ENCODE measurements at regions not wholly inside any gene's neighbourhood (a gene's known extent, or its start where the extent isn't known, plus 50 kb on each side); places are given as distances from the start of the nearest gene placed in this dataset.
A peak's percentile ranks its signal among the peaks of the same experiment; 100 is the strongest.
"Not testable (repeated sequence)": the region's sequence is repeated elsewhere in the genome, so short reads cannot be mapped to it uniquely, and the experiment has no call there.

GRCh38 chr7:81025360-81025759, 106.5 kb upstream of the SEMA3C start:
- no peak for DNase-seq

DNA sequence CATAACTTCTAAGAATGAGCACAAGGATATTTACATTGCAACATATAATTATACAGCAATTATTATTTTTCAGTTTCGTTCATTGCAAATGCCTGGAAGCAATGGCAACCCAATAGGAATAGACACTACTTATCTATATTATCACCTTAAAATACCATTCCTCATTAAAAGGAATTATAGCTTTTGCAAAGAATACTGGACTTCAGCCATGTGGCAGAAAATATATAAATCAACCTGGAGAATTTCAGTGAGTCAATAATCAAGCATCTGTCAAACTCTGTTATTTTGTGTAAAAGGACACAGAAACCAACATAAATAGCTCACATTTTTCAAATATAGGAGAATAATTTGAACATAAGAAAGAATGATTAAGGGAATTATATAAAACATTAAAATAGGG, 96.1 kb upstream of the SEMA3C start:
- no peak for DNase-seq

- no peak for DNase-seq
Measured at GRCh38 chr7:81014266-81014665, 95.4 kb upstream of the SEMA3C start.

DNA sequence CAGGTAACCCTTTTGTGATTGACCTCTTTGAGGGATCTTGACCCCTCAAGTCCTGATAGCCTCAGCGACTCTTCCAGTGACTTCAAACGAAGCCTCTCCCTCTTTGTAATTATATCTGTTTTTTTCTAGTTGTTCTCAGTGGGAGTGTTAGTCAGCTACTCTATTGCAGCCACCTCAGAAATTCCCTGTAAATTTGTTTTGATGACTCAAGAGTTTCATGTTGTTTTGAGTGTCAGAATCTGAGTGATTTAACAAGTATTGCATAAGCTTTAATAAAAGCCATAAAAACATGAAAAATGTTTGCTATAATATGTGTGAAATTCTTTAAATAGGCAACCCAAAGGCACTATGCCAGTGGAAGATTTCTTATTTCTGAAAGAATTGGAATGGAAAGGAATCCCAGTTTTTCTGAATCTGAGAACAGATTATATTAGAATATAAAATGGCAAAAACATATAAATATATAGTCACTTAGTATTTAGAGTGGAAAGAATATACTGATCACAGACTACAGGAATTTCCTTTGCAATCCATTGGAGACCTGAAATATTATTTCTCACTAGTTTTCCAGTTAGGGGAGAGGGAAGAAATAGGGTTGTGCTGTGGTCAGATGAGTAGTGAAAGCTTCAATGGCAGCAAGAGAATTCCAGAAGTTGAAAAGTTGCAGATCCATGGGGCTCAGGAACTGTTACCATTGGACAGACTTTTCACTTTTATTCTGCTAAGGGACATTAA, 94.4 kb upstream of the SEMA3C start:
- DNase-seq, result peak; percentile 54

DNA sequence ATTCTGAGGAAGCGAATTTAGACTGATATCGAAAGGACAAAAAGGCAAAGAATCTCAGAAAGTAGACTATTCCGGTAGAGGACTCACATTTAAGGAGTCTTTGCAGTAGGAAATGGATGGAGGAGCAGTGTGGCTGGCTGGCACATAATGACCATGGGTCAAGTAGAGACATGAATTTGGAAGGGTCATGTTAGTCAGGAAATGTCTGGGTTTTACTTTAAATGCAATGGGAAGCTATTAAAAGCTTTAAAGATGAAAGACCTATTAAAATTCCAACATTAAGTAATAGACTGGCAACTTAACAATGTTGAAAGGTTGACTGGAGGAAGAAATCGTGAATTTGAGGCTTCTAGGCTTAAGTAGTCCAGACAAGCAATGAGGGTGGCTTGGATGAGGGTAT, 90.0 kb upstream of the SEMA3C start:
- DNase-seq, result no peak

- no peak for DNase-seq
Measured at GRCh38 chr7:81007051-81007450, 88.2 kb upstream of the SEMA3C start.

- no peak for DNase-seq
Measured at GRCh38 chr7:81005254-81005653, 86.4 kb upstream of the SEMA3C start.

- DNase-seq, result no peak
Measured at GRCh38 chr7:81004098-81004497, 85.2 kb upstream of the SEMA3C start.

GRCh38 chr7:81003326-81003725, 84.5 kb upstream of the SEMA3C start:
- no peak for DNase-seq

- DNase-seq, result no peak
Measured at GRCh38 chr7:81002421-81002820, 83.6 kb upstream of the SEMA3C start.

- DNase-seq, result no peak
Measured at GRCh38 chr7:80999771-81000170, 80.9 kb upstream of the SEMA3C start.

DNA sequence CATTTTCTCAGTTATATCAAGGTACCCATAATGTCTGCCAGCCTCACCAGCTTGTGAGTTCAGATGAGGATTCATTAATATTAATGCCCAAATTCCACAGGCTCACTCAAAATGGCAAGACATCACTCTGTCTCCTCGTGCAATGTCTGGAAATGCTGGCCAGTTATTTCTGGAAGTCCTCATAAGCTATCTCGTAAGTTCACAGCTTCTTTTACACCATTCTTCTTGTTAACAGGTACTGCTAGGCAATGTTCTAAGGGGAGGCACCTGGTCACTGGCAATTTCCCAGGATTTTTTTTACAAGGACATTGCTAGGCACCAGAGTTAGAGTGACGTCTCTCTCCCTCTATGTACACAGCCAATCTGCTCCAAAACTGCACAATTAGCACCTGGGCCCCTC, 80.2 kb upstream of the SEMA3C start:
- DNase-seq, result no peak

DNA sequence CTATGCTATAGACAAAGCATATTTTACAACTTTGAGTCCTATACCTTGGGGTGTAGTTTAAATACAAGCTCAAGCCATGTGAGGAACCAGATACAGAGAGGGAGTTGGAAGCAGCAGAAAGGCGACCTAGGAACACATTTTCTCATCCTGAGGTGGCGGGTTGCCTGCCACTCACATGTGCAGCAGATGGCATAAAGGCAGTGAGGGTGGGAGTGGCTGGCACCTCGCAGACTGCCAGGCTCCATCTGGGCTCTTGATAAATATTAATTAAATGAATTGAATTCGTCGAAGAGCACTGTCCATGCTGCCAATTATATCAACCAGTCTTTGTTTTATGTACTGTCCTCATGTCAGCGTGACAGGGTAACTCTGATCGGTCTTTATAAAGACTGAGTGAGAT, 79.0 kb upstream of the SEMA3C start:
- no peak for DNase-seq

DNA sequence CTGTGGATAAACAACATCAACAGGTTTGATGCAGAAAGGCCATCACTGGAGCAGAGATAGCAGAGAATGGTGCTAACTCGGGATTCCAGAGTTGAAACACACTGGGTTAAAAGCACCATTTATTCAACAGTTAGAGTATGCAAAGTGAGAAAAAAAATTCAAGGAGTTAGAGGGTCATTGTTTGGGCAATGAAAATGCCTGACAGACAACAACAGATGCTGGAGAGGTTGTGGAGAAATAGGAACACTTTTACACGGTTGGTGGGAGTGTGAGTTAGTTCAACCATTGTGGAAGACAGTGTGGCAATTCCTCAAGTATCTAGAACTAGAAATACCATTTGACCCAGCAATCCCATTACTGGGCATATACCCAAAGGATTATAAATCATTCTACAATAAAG, 77.4 kb upstream of the SEMA3C start:
- DNase-seq, result not testable (repeated sequence)

- DNase-seq, result no peak
Measured at GRCh38 chr7:80991654-80992053, 72.8 kb upstream of the SEMA3C start.

GRCh38 chr7:80984619-80985018, 65.8 kb upstream of the SEMA3C start:
- DNase-seq, result no peak

DNA sequence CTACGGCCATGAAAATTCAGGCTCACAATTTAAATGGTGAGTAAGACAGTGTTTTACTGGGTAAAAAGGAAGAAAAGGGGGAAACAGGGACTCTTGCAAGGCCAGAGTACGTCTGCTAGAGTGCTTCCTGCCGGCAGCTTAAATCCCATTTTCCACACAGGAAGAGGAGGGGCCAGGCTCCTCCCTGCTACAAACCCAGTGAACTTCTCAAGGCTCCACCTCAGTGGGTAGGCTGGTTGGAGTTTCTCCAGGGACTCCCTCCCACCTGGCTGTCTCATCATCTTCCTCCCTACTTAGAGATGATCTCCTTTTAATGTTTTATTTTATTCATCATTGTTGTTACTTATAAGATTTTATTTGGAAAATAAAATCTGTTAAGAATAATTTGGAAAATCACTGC, 62.6 kb upstream of the SEMA3C start:
- DNase-seq, result no peak

GRCh38 chr7:80977751-80978150, 58.9 kb upstream of the SEMA3C start:
- DNase-seq, result no peak

DNA sequence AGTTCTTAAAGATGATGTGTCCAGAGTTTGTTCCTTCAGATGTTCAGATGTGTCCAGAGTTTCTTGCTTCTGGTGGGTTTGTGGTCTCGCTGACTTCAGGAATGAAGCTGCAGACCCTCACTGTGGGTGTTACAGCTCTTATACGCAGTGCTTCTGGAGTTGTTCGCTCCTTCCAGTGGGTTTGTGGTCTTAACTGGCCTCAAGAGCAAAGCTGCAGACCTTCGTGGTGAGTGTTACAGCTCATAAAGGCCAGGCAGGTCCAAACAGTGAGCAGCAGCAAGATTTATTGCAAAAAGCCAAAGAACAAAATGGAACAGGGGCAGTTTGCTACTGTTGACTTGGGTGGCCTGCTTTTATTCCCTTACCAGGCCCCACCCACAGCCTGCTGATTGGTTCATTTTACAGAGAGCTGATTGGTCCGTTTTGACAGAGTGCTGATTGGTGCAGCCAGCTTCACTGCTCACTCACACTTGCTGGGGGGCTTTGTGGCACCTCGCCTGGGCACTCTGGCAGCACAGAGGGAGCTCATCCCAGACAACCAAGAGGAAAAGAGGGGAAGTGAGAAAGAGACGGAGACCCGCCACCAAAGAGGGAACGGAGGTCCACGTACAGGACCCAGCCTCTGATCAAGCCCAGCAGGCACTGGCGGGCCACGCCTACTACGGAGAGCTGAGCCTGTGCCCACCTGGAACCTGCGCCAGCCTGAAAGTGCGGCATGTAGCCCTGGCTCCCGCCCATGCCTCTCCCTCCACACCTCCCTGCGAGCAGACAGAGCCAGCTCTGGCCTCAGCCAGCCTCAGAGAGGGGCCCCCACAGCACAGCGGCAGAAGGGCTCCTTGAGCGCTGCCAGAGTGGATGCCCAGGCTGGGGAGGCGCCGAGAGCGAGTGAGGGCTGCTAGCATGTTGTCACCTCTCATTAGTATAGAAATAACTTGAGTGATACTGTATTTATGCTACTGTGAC, 55.8 kb upstream of the SEMA3C start:
- no peak for DNase-seq

GRCh38 chr7:80971225-80971624, 52.4 kb upstream of the SEMA3C start:
- DNase-seq, result no peak
